CD4-positive, alpha-beta memory T cell (primary cell): ENCODE measurements at regions not wholly inside any gene's neighbourhood (a gene's known extent, or its start where the extent isn't known, plus 50 kb on each side); places are given as distances from the start of the nearest gene placed in this dataset.

Source experiments
- CTCF ChIA-PET: fragments of 350-600 bp; sonication (Branson Sonifier 250); formaldehyde crosslinking; loops from one replicate; lab custom pipeline; 2021; ENCODE audit warnings: inconsistent platforms; ENCODE audit not compliant: partially characterized antibody; lab: Charles Lee
- POLR2A ChIA-PET: fragments of 350-600 bp; sonication (Branson Sonifier 250); formaldehyde crosslinking; loops from one replicate; lab custom pipeline; 2021; ENCODE audit not compliant: partially characterized antibody; lab: Charles Lee
- DNase-seq, 5 donors: peaks; one replicate each; pipeline versions ENCODE4 v3.0.0 to v3.0.0-alpha.2; 2020 to 2022; ENCODE audit warnings: mixed read lengths in 1 of 5
- H3K27ac ChIP-seq: one replicate; pipeline ENCODE4 v1.7.0; 2013; ENCODE audit warnings: low read depth, low read length
- H3K27me3 ChIP-seq: 2 replicates; pipeline ENCODE4 v1.7.0; 2013; ENCODE audit warnings: mild to moderate bottlenecking, low read length, moderate library complexity; ENCODE audit not compliant: insufficient read depth
- H3K36me3 ChIP-seq: 2 replicates; pipeline ENCODE4 v1.7.0; 2013; ENCODE audit warnings: mild to moderate bottlenecking, low read length, moderate library complexity; ENCODE audit not compliant: insufficient read depth
- H3K4me1 ChIP-seq: 2 replicates; pipeline ENCODE4 v1.7.0; 2013; ENCODE audit warnings: mild to moderate bottlenecking, low read length, moderate library complexity; ENCODE audit not compliant: insufficient read depth
- H3K4me3 ChIP-seq, 2 donors: one replicate each; pipeline ENCODE4 v1.7.0; 2013; ENCODE audit warnings: low read length in 2 of 2, mild to moderate bottlenecking in 1 of 2
- H3K9me3 ChIP-seq, 2 donors: one replicate each; pipeline ENCODE4 v1.7.0; 2013; ENCODE audit warnings: low read length in 2 of 2, control low read depth in 1 of 2; ENCODE audit not compliant: control insufficient read depth in 1 of 2
- H3K27ac Mint-ChIP-seq, 7 donors: one replicate each; pipeline ENCODE4 v1.8.0; 2020 to 2021; ENCODE audit warnings: mixed read lengths in 7 of 7, mild to moderate bottlenecking in 6 of 7, inconsistent platforms in 3 of 7, moderate library complexity in 3 of 7
- H3K27me3 Mint-ChIP-seq, 2 donors: one replicate each; pipeline ENCODE4 v1.8.0; 2020 to 2021; ENCODE audit warnings: mixed read lengths in 2 of 2
- H3K36me3 Mint-ChIP-seq, 2 donors: one replicate each; pipeline ENCODE4 v1.8.0; 2020 to 2021; ENCODE audit warnings: mixed read lengths in 2 of 2, inconsistent platforms in 1 of 2, mild to moderate bottlenecking in 1 of 2
- H3K4me1 Mint-ChIP-seq, 4 donors: one replicate each; pipeline ENCODE4 v1.8.0; 2020 to 2021; ENCODE audit warnings: mixed read lengths in 4 of 4, mild to moderate bottlenecking in 1 of 4
- H3K4me3 Mint-ChIP-seq, 8 donors: one replicate each; pipeline ENCODE4 v1.8.0; 2020 to 2021; ENCODE audit warnings: mixed read lengths in 8 of 8, mild to moderate bottlenecking in 7 of 8, moderate library complexity in 6 of 8, inconsistent platforms in 3 of 8
- H3K9me3 Mint-ChIP-seq, 8 donors: one replicate each; pipeline ENCODE4 v1.8.0; 2020 to 2021; ENCODE audit warnings: mixed read lengths in 8 of 8, mild to moderate bottlenecking in 5 of 8, inconsistent platforms in 3 of 8, moderate library complexity in 1 of 8
- intact Hi-C: fragments of 100-400 bp; cut with micrococcal nuclease; formaldehyde crosslinking; loops from one replicate; pipeline ENCODE4 v1.15.1; 2023

GRCh38 chr10:86591436-86591835 lies 62.9 kb upstream of the OPN4 start:
- intact Hi-C loops = no loop called here
- Mint-ChIP-seq H3K9me3 (peaks cover 0 to 1% (median 0%) of the 10 kb centered on the region in 8 donors), H3K4me3 (no peak overlapping the region), H3K27me3 (peaks cover 1 to 2% of the 10 kb centered on the region in 2 donors), H3K27ac (no peak overlapping the region), H3K4me1 (no peaks in the 10 kb centered on the region), H3K36me3 (no peaks in the 10 kb centered on the region)
- Histone ChIP-seq H3K36me3 (no peaks in the 10 kb centered on the region), H3K27me3 (no peaks in the 10 kb centered on the region), H3K27ac (no peak overlapping the region), H3K9me3 (no peaks in the 10 kb centered on the region), H3K4me1 (no peaks in the 10 kb centered on the region), H3K4me3 (no peak overlapping the region)
- no peak for DNase-seq
- ChIA-PET CTCF (no interaction called here), POLR2A (no interaction called here)

DNA sequence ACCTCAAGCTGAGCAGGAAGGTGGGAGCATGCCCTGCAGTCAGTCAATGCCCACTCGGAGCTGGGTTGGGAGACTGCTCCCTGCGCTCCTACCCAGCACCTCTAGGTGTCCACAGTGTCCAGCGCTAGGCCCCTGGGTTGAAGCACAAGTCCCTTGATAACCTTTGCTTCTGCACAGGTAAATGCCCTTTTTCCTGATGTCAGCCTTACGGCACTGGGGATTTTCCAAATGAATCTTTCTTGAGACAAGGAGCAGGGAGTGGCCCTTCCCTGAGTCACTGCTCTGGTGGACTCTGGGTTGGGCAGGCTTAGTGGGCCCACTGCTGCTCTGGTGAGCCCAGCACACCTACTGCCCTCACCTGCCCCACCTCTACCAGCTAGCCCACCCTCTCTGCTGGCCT lies 61.9 kb upstream of the OPN4 start:
- DNase-seq = no peak
- H3K27me3 Mint-ChIP-seq = peaks cover 1 to 2% of the 10 kb centered on the region in 2 donors
- H3K27ac ChIP-seq = no peak overlapping the region
- CTCF ChIA-PET = no interaction called here
- H3K4me3 Mint-ChIP-seq = no peak overlapping the region
- intact Hi-C loops = no loop called here
- H3K4me3 ChIP-seq = no peak overlapping the region
- H3K4me1 ChIP-seq = no peaks in the 10 kb centered on the region
- no peaks in the 10 kb centered on the region for H3K4me1 Mint-ChIP-seq
- no peaks in the 10 kb centered on the region for H3K27me3 ChIP-seq
- no peaks in the 10 kb centered on the region for H3K9me3 ChIP-seq
- POLR2A ChIA-PET = no interaction called here
- no peaks in the 10 kb centered on the region for H3K36me3 Mint-ChIP-seq
- H3K9me3 Mint-ChIP-seq = peaks cover 0 to 1% (median 0%) of the 10 kb centered on the region in 8 donors
- no peaks in the 10 kb centered on the region for H3K36me3 ChIP-seq
- H3K27ac Mint-ChIP-seq = no peak overlapping the region

GRCh38 chr10:86594535-86594934 lies 59.8 kb upstream of the OPN4 start:
- CTCF ChIA-PET = interaction anchor here (2.1 kb wide), 1 partner anchor 8 kb away, joined by 5 read pairs; no protein-coding TSS in a partner anchor
- H3K36me3 ChIP-seq = no peaks in the 10 kb centered on the region
- H3K4me3 ChIP-seq = no peak overlapping the region
- H3K27me3 ChIP-seq = no peaks in the 10 kb centered on the region
- POLR2A ChIA-PET = no interaction called here
- DNase-seq = no peak
- no peak overlapping the region for H3K27ac Mint-ChIP-seq
- H3K36me3 Mint-ChIP-seq = no peaks in the 10 kb centered on the region
- H3K9me3 Mint-ChIP-seq = peaks cover 0 to 1% (median 0%) of the 10 kb centered on the region in 8 donors
- H3K4me1 ChIP-seq = no peaks in the 10 kb centered on the region
- intact Hi-C loops = no loop called here
- no peaks in the 10 kb centered on the region for H3K9me3 ChIP-seq
- H3K27me3 Mint-ChIP-seq = peaks cover 1 to 4% of the 10 kb centered on the region in 2 donors
- no peaks in the 10 kb centered on the region for H3K4me1 Mint-ChIP-seq
- H3K27ac ChIP-seq = no peak overlapping the region
- no peak overlapping the region for H3K4me3 Mint-ChIP-seq

DNA sequence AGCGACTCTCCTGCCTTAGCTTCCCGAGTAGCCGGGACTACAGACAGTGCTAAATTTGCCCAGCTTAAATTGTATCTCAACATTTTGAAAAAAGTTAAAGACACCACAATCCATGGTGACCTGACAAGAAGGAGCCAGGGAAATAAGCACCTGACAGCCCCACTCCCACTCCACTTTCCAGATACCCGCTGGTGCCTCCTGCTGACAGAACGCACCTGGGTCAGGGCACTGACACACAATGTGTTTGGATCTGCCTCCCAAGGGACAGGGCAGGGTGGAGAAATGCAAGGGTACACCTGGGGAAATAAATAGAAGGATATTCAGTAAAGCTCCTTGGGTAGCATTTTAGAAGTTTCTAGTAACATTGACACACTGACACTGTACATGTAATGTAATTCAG lies 58.9 kb upstream of the OPN4 start:
- H3K27me3 ChIP-seq = no peaks in the 10 kb centered on the region
- no peaks in the 10 kb centered on the region for H3K9me3 ChIP-seq
- Mint-ChIP-seq H3K27ac (no peak overlapping the region), H3K36me3 (no peaks in the 10 kb centered on the region), H3K27me3 (peaks cover 1 to 4% of the 10 kb centered on the region in 2 donors), H3K4me3 (no peak overlapping the region), H3K9me3 (peaks cover 0 to 1% (median 0%) of the 10 kb centered on the region in 8 donors), H3K4me1 (peaks cover 0 to 2% (median 0%) of the 10 kb centered on the region in 4 donors)
- H3K27ac ChIP-seq = no peak overlapping the region
- ChIA-PET POLR2A (no interaction called here), CTCF (interaction anchor here (1.2 to 2.1 kb wide), 2 partner anchors 9 to 10 kb away, joined by 4 to 5 read pairs; no protein-coding TSS in a partner anchor)
- no peaks in the 10 kb centered on the region for H3K4me1 ChIP-seq
- no peak for DNase-seq
- intact Hi-C loops = no loop called here
- no peaks in the 10 kb centered on the region for H3K36me3 ChIP-seq
- H3K4me3 ChIP-seq = no peak overlapping the region

GRCh38 chr10:86596266-86596665 lies 58.1 kb upstream of the OPN4 start:
- Histone ChIP-seq H3K9me3 (no peaks in the 10 kb centered on the region), H3K4me3 (no peak overlapping the region), H3K27me3 (no peaks in the 10 kb centered on the region), H3K4me1 (no peaks in the 10 kb centered on the region), H3K27ac (no peak overlapping the region), H3K36me3 (no peaks in the 10 kb centered on the region)
- Mint-ChIP-seq H3K9me3 (no peaks in the 10 kb centered on the region), H3K27me3 (peaks cover 1% of the 10 kb centered on the region in 2 donors), H3K27ac (no peak overlapping the region), H3K4me3 (no peak overlapping the region), H3K4me1 (peaks cover 0 to 2% (median 0%) of the 10 kb centered on the region in 4 donors), H3K36me3 (no peaks in the 10 kb centered on the region)
- intact Hi-C loops = no loop called here
- CTCF ChIA-PET = no interaction called here
- POLR2A ChIA-PET = no interaction called here
- no peak for DNase-seq

GRCh38 chr10:86597306-86597705 lies 57.0 kb upstream of the OPN4 start:
- no peaks in the 10 kb centered on the region for H3K4me1 ChIP-seq
- no peaks in the 10 kb centered on the region for H3K36me3 ChIP-seq
- POLR2A ChIA-PET = no interaction called here
- intact Hi-C loops = no loop called here
- H3K9me3 Mint-ChIP-seq = peaks cover 0 to 2% (median 0%) of the 10 kb centered on the region in 8 donors
- no peaks in the 10 kb centered on the region for H3K27me3 ChIP-seq
- CTCF ChIA-PET = no interaction called here
- no peak overlapping the region for H3K27ac ChIP-seq
- H3K9me3 ChIP-seq = no peaks in the 10 kb centered on the region
- peaks cover 0 to 1% of the 10 kb centered on the region in 2 donors for H3K27me3 Mint-ChIP-seq
- DNase-seq = no peak
- no peak overlapping the region for H3K27ac Mint-ChIP-seq
- H3K4me3 ChIP-seq = no peak overlapping the region
- no peaks in the 10 kb centered on the region for H3K36me3 Mint-ChIP-seq
- no peak overlapping the region for H3K4me3 Mint-ChIP-seq
- peaks cover 0 to 2% (median 0%) of the 10 kb centered on the region in 4 donors for H3K4me1 Mint-ChIP-seq

- intact Hi-C loops = no loop called here
- Histone ChIP-seq H3K9me3 (no peaks in the 10 kb centered on the region), H3K36me3 (no peaks in the 10 kb centered on the region), H3K4me1 (no peaks in the 10 kb centered on the region), H3K4me3 (no peak overlapping the region), H3K27me3 (no peaks in the 10 kb centered on the region), H3K27ac (no peak overlapping the region)
- Mint-ChIP-seq H3K4me3 (no peak overlapping the region), H3K36me3 (no peaks in the 10 kb centered on the region), H3K9me3 (peaks cover 0 to 2% (median 0%) of the 10 kb centered on the region in 8 donors), H3K27me3 (peaks cover 0 to 1% of the 10 kb centered on the region in 2 donors), H3K4me1 (peaks cover 0 to 2% (median 0%) of the 10 kb centered on the region in 4 donors), H3K27ac (no peak overlapping the region)
- DNase-seq = no peak
- ChIA-PET POLR2A (no interaction called here), CTCF (no interaction called here)
Measured at GRCh38 chr10:86598151-86598550, 56.2 kb upstream of the OPN4 start.

DNA sequence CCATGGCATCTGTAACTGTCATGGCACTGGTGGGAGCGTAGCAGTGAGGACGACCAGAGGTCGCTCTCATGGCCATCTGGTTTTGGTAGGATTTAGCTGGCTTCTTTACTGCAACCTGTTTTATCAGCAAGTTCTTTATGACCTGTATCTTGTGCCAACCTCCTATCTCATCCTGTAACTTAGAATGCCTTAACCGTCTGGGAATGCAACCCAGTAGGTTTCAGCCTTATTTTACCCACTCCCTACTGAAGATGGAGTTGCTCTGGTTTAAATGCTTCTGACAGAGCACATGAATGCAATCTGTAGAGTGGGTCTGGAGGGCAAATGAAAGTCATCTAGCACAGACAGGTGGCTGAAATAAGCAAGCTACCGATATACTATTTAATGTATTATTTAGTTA lies 55.3 kb upstream of the OPN4 start:
- peaks cover 0 to 1% of the 10 kb centered on the region in 2 donors for H3K27me3 Mint-ChIP-seq
- H3K27ac Mint-ChIP-seq = no peak overlapping the region
- H3K9me3 ChIP-seq = no peaks in the 10 kb centered on the region
- no peaks in the 10 kb centered on the region for H3K36me3 Mint-ChIP-seq
- H3K27me3 ChIP-seq = no peaks in the 10 kb centered on the region
- intact Hi-C loops = no loop called here
- H3K4me1 Mint-ChIP-seq = peaks cover 0 to 2% (median 0%) of the 10 kb centered on the region in 4 donors
- no peak for DNase-seq
- CTCF ChIA-PET = no interaction called here
- H3K36me3 ChIP-seq = no peaks in the 10 kb centered on the region
- no peak overlapping the region for H3K4me3 ChIP-seq
- no peak overlapping the region for H3K4me3 Mint-ChIP-seq
- no peak overlapping the region for H3K27ac ChIP-seq
- POLR2A ChIA-PET = no interaction called here
- H3K9me3 Mint-ChIP-seq = peaks cover 0 to 2% (median 0%) of the 10 kb centered on the region in 8 donors
- no peaks in the 10 kb centered on the region for H3K4me1 ChIP-seq
